ENCODE measurements at regions not wholly inside any gene's neighbourhood (a gene's known extent, or its start where the extent isn't known, plus 50 kb on each side); places are given as distances from the start of the nearest gene placed in this dataset.

GRCh38 chr2:34408100-34408499 lies 809.0 kb upstream of the FAM98A start:
- no peak for TF ChIP-seq CTCF (IDR thresholded peaks at IDR 0.05)
- no peak for TF ChIP-seq POLR2A (IDR thresholded peaks at IDR 0.05)
